Kidney epithelial cell (primary cell): ENCODE measurements at regions not wholly inside any gene's neighbourhood (a gene's known extent, or its start where the extent isn't known, plus 50 kb on each side); places are given as distances from the start of the nearest gene placed in this dataset.
"Not testable (repeated sequence)": the region's sequence is repeated elsewhere in the genome, so short reads cannot be mapped to it uniquely, and the experiment has no call there.

Source experiments
- DNase-seq: peaks from one replicate; pipeline ENCODE4 v3.0.0-alpha.2; 2010; ENCODE audit warnings: low read depth
- H3K27me3 ChIP-seq: 2 replicates; pipeline ENCODE4 v1.6.0; 2011; ENCODE audit warnings: low read length; ENCODE audit not compliant: control insufficient read depth, insufficient read depth
- H3K36me3 ChIP-seq: 2 replicates; pipeline ENCODE4 v1.5.1; 2011; ENCODE audit warnings: low read length; ENCODE audit not compliant: control insufficient read depth, insufficient read depth
- H3K4me3 ChIP-seq: 2 replicates; pipeline ENCODE4 v1.5.1; 2011; ENCODE audit warnings: low read depth, mild to moderate bottlenecking, control low read depth, low read length

GRCh38 chr5:177894681-177895453, 101.2 kb downstream of the PROP1 start:
- not testable (repeated sequence) for DNase-seq, H3K36me3 ChIP-seq, H3K4me3 ChIP-seq, H3K27me3 ChIP-seq

GRCh38 chr5:177892357-177892665, 103.7 kb downstream of the PROP1 start:
- not testable (repeated sequence) for DNase-seq, H3K4me3 ChIP-seq, H3K36me3 ChIP-seq, H3K27me3 ChIP-seq

GRCh38 chr5:177891547-177892356, 104.3 kb downstream of the PROP1 start:
- not testable (repeated sequence) for H3K27me3 ChIP-seq, H3K4me3 ChIP-seq, H3K36me3 ChIP-seq, DNase-seq

- H3K27me3 ChIP-seq, H3K4me3 ChIP-seq, H3K36me3 ChIP-seq, DNase-seq: not testable (repeated sequence)
Measured at GRCh38 chr5:177883295-177883694, 100.6 kb upstream of the FAM153A start.

- H3K27me3 ChIP-seq, H3K36me3 ChIP-seq, DNase-seq: not testable (repeated sequence)
- H3K4me3 ChIP-seq = peak overlapping the region; percentile 42
Measured at GRCh38 chr5:177875900-177876238, 93.2 kb upstream of the FAM153A start.

GRCh38 chr5:177875013-177875899, 92.6 kb upstream of the FAM153A start:
- not testable (repeated sequence) for DNase-seq, H3K27me3 ChIP-seq, H3K36me3 ChIP-seq
- H3K4me3 ChIP-seq = peak overlapping the region; percentile 40

GRCh38 chr5:177863822-177864446, 81.2 kb upstream of the FAM153A start:
- DNase-seq, H3K36me3 ChIP-seq, H3K27me3 ChIP-seq, H3K4me3 ChIP-seq: not testable (repeated sequence)

GRCh38 chr5:177857642-177858200, 75.0 kb upstream of the FAM153A start:
- DNase-seq, H3K4me3 ChIP-seq, H3K36me3 ChIP-seq, H3K27me3 ChIP-seq: not testable (repeated sequence)

GRCh38 chr5:177856474-177856873, 73.8 kb upstream of the FAM153A start:
- H3K36me3 ChIP-seq, H3K4me3 ChIP-seq, DNase-seq, H3K27me3 ChIP-seq: not testable (repeated sequence)

GRCh38 chr5:177847914-177848313, 65.2 kb upstream of the FAM153A start:
- not testable (repeated sequence) for H3K36me3 ChIP-seq, H3K4me3 ChIP-seq, DNase-seq, H3K27me3 ChIP-seq

GRCh38 chr5:177846598-177846997, 63.9 kb upstream of the FAM153A start:
- H3K36me3 ChIP-seq, H3K4me3 ChIP-seq, DNase-seq, H3K27me3 ChIP-seq: not testable (repeated sequence)

- H3K27me3 ChIP-seq, H3K4me3 ChIP-seq, DNase-seq, H3K36me3 ChIP-seq: not testable (repeated sequence)
Measured at GRCh38 chr5:177845906-177846305, 63.2 kb upstream of the FAM153A start.

- not testable (repeated sequence) for H3K4me3 ChIP-seq, H3K36me3 ChIP-seq, H3K27me3 ChIP-seq, DNase-seq
Measured at GRCh38 chr5:177836191-177836590, 53.5 kb upstream of the FAM153A start.
